ENCODE measurements at regions not wholly inside any gene's neighbourhood (a gene's known extent, or its start where the extent isn't known, plus 50 kb on each side); places are given as distances from the start of the nearest gene placed in this dataset.

- Histone ChIP-seq H3K36me3 (no peaks in the 10 kb centered on the region), H3K9me3 (peaks cover 9% of the 10 kb centered on the region; the same call in 1 of the 2 replicates), H4K20me1 (no peaks in the 10 kb centered on the region), H3K9ac (no peak overlapping the region), H3K4me1 (no peaks in the 10 kb centered on the region), H3K4me3 (no peak overlapping the region), H3K27ac (no peak overlapping the region), H3K27me3 (no peaks in the 10 kb centered on the region), H3K4me2 (no peak overlapping the region)
- TF ChIP-seq Cebpa-rat (IDR thresholded peaks at IDR 0.05) = no peak
These were observed 99.2 kb upstream of the VRK2 start for GRCh38 chr2:57947398-57947797.

GRCh38 chr2:57954020-57954419 lies 92.6 kb upstream of the VRK2 start:
- no peak; the same call in 1 of the 2 replicates for TF ChIP-seq Cebpa-rat (IDR thresholded peaks at IDR 0.05)
- Histone ChIP-seq H3K4me1 (no peaks in the 10 kb centered on the region), H3K27me3 (no peaks in the 10 kb centered on the region), H4K20me1 (no peaks in the 10 kb centered on the region), H3K9ac (no peak overlapping the region), H3K27ac (no peak overlapping the region), H3K9me3 (peaks cover 9% of the 10 kb centered on the region; the same call in 1 of the 2 replicates), H3K36me3 (no peaks in the 10 kb centered on the region), H3K4me2 (no peak overlapping the region), H3K4me3 (no peak overlapping the region)

GRCh38 chr2:57957238-57957637 lies 89.4 kb upstream of the VRK2 start:
- Histone ChIP-seq H4K20me1 (no peaks in the 10 kb centered on the region), H3K4me1 (no peaks in the 10 kb centered on the region), H3K9me3 (no peaks in the 10 kb centered on the region), H3K36me3 (no peaks in the 10 kb centered on the region), H3K27me3 (no peaks in the 10 kb centered on the region), H3K9ac (no peak overlapping the region), H3K4me2 (no peak overlapping the region), H3K4me3 (no peak overlapping the region), H3K27ac (no peak overlapping the region)
- TF ChIP-seq Cebpa-rat (IDR thresholded peaks at IDR 0.05) = peak; percentile 79; the same call in 1 of the 2 replicates

- H3K9ac ChIP-seq = no peak overlapping the region
- no peak overlapping the region for H3K4me2 ChIP-seq
- H3K27ac ChIP-seq = no peak overlapping the region
- TF ChIP-seq Cebpa-rat (IDR thresholded peaks at IDR 0.05) = no peak
- H3K9me3 ChIP-seq = no peaks in the 10 kb centered on the region
- no peak overlapping the region for H3K4me3 ChIP-seq
- no peaks in the 10 kb centered on the region for H3K36me3 ChIP-seq
- no peaks in the 10 kb centered on the region for H3K4me1 ChIP-seq
- no peaks in the 10 kb centered on the region for H3K27me3 ChIP-seq
- no peaks in the 10 kb centered on the region for H4K20me1 ChIP-seq
These were observed 87.2 kb upstream of the VRK2 start for GRCh38 chr2:57959390-57959789.

- no peaks in the 10 kb centered on the region for H3K4me1 ChIP-seq
- no peak overlapping the region for H3K4me2 ChIP-seq
- no peak overlapping the region for H3K4me3 ChIP-seq
- H3K36me3 ChIP-seq = no peaks in the 10 kb centered on the region
- no peak for TF ChIP-seq Cebpa-rat (IDR thresholded peaks at IDR 0.05)
- no peaks in the 10 kb centered on the region for H3K9me3 ChIP-seq
- H3K27me3 ChIP-seq = no peaks in the 10 kb centered on the region
- H4K20me1 ChIP-seq = no peaks in the 10 kb centered on the region
- no peak overlapping the region for H3K27ac ChIP-seq
- no peak overlapping the region for H3K9ac ChIP-seq
These were observed 83.7 kb upstream of the VRK2 start for GRCh38 chr2:57962861-57963260.

- no peak overlapping the region for H3K4me2 ChIP-seq
- H3K4me1 ChIP-seq = no peaks in the 10 kb centered on the region
These were observed 81.4 kb upstream of the VRK2 start for GRCh38 chr2:57965219-57965618.

GRCh38 chr2:57965961-57966360 lies 80.6 kb upstream of the VRK2 start:
- no peak overlapping the region for H3K4me3 ChIP-seq
- no peak overlapping the region for H3K27ac ChIP-seq
- TF ChIP-seq Cebpa-rat (IDR thresholded peaks at IDR 0.05) = no peak
- H3K4me2 ChIP-seq = no peak overlapping the region
- H4K20me1 ChIP-seq = no peaks in the 10 kb centered on the region
- no peak overlapping the region for H3K9ac ChIP-seq
- H3K9me3 ChIP-seq = no peaks in the 10 kb centered on the region
- H3K27me3 ChIP-seq = no peaks in the 10 kb centered on the region
- no peaks in the 10 kb centered on the region for H3K36me3 ChIP-seq
- H3K4me1 ChIP-seq = no peaks in the 10 kb centered on the region

More at GRCh38 chr2:57965219-57965618, 81.4 kb upstream of the VRK2 start:
- H4K20me1 ChIP-seq = no peaks in the 10 kb centered on the region
- no peaks in the 10 kb centered on the region for H3K9me3 ChIP-seq
- no peak overlapping the region for H3K27ac ChIP-seq
- no peaks in the 10 kb centered on the region for H3K36me3 ChIP-seq
- H3K27me3 ChIP-seq = no peaks in the 10 kb centered on the region
- H3K4me3 ChIP-seq = no peak overlapping the region
- TF ChIP-seq Cebpa-rat (IDR thresholded peaks at IDR 0.05) = no peak
- no peak overlapping the region for H3K9ac ChIP-seq

GRCh38 chr2:57973621-57974186 lies 72.9 kb upstream of the VRK2 start:
- Histone ChIP-seq H3K27me3 (no peaks in the 10 kb centered on the region), H4K20me1 (no peaks in the 10 kb centered on the region), H3K4me1 (peaks cover 18% of the 10 kb centered on the region), H3K4me3 (no peak overlapping the region), H3K36me3 (no peaks in the 10 kb centered on the region), H3K9ac (no peak overlapping the region), H3K27ac (peak overlapping the region; percentile 50), H3K4me2 (peak overlapping the region; percentile 56), H3K9me3 (no peaks in the 10 kb centered on the region)
- TF ChIP-seq Cebpa-rat (IDR thresholded peaks at IDR 0.05) = no peak

GRCh38 chr2:57979158-57979557 lies 67.4 kb upstream of the VRK2 start:
- H3K4me3 ChIP-seq = no peak overlapping the region
- no peaks in the 10 kb centered on the region for H3K9me3 ChIP-seq
- H4K20me1 ChIP-seq = no peaks in the 10 kb centered on the region
- H3K4me1 ChIP-seq = peaks cover 3% of the 10 kb centered on the region; the same call in 1 of the 2 replicates
- no peaks in the 10 kb centered on the region for H3K36me3 ChIP-seq
- H3K4me2 ChIP-seq = no peak overlapping the region
- no peaks in the 10 kb centered on the region for H3K27me3 ChIP-seq
- no peak overlapping the region for H3K27ac ChIP-seq
- TF ChIP-seq Cebpa-rat (IDR thresholded peaks at IDR 0.05) = no peak
- H3K9ac ChIP-seq = no peak overlapping the region

GRCh38 chr2:57981083-57981768 lies 65.4 kb upstream of the VRK2 start:
- no peak for TF ChIP-seq Cebpa-rat (IDR thresholded peaks at IDR 0.05)
- Histone ChIP-seq H3K27me3 (no peaks in the 10 kb centered on the region), H3K4me3 (no peak overlapping the region), H3K9ac (no peak overlapping the region), H3K4me2 (no peak overlapping the region), H3K9me3 (no peaks in the 10 kb centered on the region), H4K20me1 (no peaks in the 10 kb centered on the region), H3K27ac (no peak overlapping the region), H3K4me1 (no peaks in the 10 kb centered on the region), H3K36me3 (no peaks in the 10 kb centered on the region)
